Liver (tissue), 7 donors: ENCODE measurements at regions not wholly inside any gene's neighbourhood (a gene's known extent, or its start where the extent isn't known, plus 50 kb on each side); places are given as distances from the start of the nearest gene placed in this dataset.

Source experiments
- DNase-seq: peaks from one replicate; pipeline ENCODE4 v3.0.0-alpha.2; 2017; ENCODE audit warnings: low spot score
- H3K27ac ChIP-seq, 2 donors: one replicate each; pipeline ENCODE4 v1.7.0; 2013; ENCODE audit warnings: inconsistent platforms in 2 of 2, low read length in 2 of 2, control low read depth in 1 of 2, low read depth in 1 of 2, mild to moderate bottlenecking in 1 of 2
- H3K27me3 ChIP-seq, 4 donors: one replicate each; pipeline versions ENCODE4 v1.6.1 to v1.7.0; 2013; ENCODE audit warnings: low read length in 3 of 4, inconsistent platforms in 1 of 4, mild to moderate bottlenecking in 1 of 4, moderate library complexity in 1 of 4; ENCODE audit not compliant: control insufficient read depth in 4 of 4, insufficient read depth in 4 of 4
- H3K36me3 ChIP-seq, 4 donors: one replicate each; pipeline versions ENCODE4 v1.6.1 to v1.7.0; 2013; ENCODE audit warnings: low read length in 3 of 4, mild to moderate bottlenecking in 3 of 4, low read depth in 1 of 4, moderate library complexity in 1 of 4; ENCODE audit not compliant: control insufficient read depth in 4 of 4, insufficient read depth in 3 of 4
- H3K4me1 ChIP-seq, 4 donors: one replicate each; pipeline versions ENCODE4 v1.6.1 to v1.7.0; 2013; ENCODE audit warnings: low read length in 3 of 4, mild to moderate bottlenecking in 3 of 4, moderate library complexity in 1 of 4; ENCODE audit not compliant: control insufficient read depth in 4 of 4, insufficient read depth in 4 of 4
- H3K4me3 ChIP-seq, 3 donors: one replicate each; pipeline versions ENCODE4 v1.6.1 to v1.7.0; 2013; ENCODE audit warnings: low read length in 3 of 3, control low read depth in 1 of 3, low read depth in 1 of 3, mild to moderate bottlenecking in 1 of 3
- H3K9ac ChIP-seq, 2 donors: one replicate each; pipeline ENCODE4 v1.7.0; 2013; ENCODE audit warnings: low read length in 2 of 2, mild to moderate bottlenecking in 2 of 2, moderate library complexity in 2 of 2, control low read depth in 1 of 2, low read depth in 1 of 2
- H3K9me3 ChIP-seq, 4 donors: one replicate each; pipeline versions ENCODE4 v1.6.1 to v1.7.0; 2013; ENCODE audit warnings: low read length in 3 of 4; ENCODE audit not compliant: control insufficient read depth in 4 of 4
- FOXA1 ChIP-seq: IDR thresholded peaks from 2 replicates; pipeline ENCODE4 v1.6.1; 2016; ENCODE audit warnings: antibody characterized with exemption
- HNF4A ChIP-seq, 2 donors: conservative IDR thresholded peaks; 2 replicates each; pipeline ENCODE4 v1.6.1; 2016; ENCODE audit warnings: antibody characterized with exemption in 2 of 2, mild to moderate bottlenecking in 2 of 2
- HNF4G ChIP-seq: IDR thresholded peaks from 2 replicates; pipeline ENCODE4 v1.6.1; 2016; ENCODE audit warnings: antibody characterized with exemption
- JUND ChIP-seq, 2 donors: IDR thresholded peaks; 2 replicates each; pipeline ENCODE4 v1.6.1; 2016; ENCODE audit warnings: antibody characterized with exemption in 2 of 2
- NR2F2 ChIP-seq: IDR thresholded peaks from 2 replicates; pipeline ENCODE4 v1.6.1; 2016; ENCODE audit warnings: antibody characterized with exemption
- RXRA ChIP-seq, 2 donors: IDR thresholded peaks; 2 replicates each; pipeline ENCODE4 v1.6.1; 2017 to 2018; ENCODE audit warnings: antibody characterized with exemption in 2 of 2, mild to moderate bottlenecking in 1 of 2
- whole genome bisulfite sequencing: extraction: QIAGEN DNeasy Blood & Tissue Kit; methylation state at CpG from one replicate; pipeline ENCODE4 v1.1.7; 2013; 5-methylcytosine and 5-hydroxymethylcytosine counted together
- TF ChIP-seq, protein P1 (sequence below): IDR thresholded peaks from 2 replicates; pipeline ENCODE4 v1.6.1; 2016; ENCODE audit warnings: antibody characterized with exemption
- TF ChIP-seq, protein P2 (sequence below): IDR thresholded peaks from 2 replicates; pipeline ENCODE4 v1.6.1; 2016; ENCODE audit warnings: antibody characterized with exemption
- donor health status: healthy.
- donor health status: healthy.
- donor health status: healthy.
- donor health status: healthy.

DNA sequence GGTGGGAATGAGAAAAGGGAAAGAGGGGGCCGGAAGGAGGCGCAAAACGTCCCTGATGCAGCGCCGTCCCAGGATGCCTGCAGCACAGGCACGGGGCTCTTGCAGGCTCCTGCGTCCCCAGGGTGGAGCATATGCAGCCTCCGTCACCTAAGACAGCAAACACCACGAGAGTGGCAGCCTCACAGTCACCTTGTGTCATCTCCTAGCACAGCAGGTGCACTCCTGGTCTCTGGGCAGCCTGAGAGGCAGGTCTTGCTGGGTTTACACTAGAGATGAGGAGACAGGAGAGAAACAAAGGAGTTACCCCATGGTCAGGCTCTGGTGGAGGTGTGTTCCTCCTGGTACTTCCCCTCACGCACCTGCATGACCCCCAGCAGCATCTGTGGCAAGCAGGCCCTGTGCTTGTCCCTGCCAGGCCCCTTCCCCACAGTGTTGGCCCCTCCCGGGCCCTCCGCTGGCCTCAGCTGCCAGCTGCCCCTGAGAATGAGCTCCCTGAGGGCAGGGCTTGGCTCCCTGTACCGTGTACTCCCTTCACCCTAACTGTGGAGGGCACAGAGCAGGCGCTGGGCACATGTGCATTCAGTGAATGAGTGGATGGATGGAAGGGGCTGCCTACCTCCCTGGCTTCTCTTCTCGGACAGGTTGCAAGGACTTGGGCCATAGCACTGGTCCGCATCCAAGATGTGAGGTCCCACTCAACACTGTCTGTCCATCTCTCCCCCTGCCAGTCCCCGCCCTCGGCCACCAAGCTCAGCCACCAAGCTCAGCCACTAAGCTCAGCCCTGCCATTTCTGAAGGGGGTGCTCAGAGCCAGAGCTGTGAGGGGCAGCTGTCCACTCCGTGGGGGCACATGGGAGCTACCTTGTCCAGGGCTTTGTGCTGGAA, 988.6 kb downstream of the BRD1 start:
- no peak for DNase-seq
- H3K9ac ChIP-seq = no peak overlapping the region
- H3K4me3 ChIP-seq = no peak overlapping the region
- H3K27me3 ChIP-seq = no peaks in the 10 kb centered on the region
- H3K9me3 ChIP-seq = no peaks in the 10 kb centered on the region
- WGBS = 75% methylated on average over 19 of the region's 19 CpGs
- no peaks in the 10 kb centered on the region for H3K36me3 ChIP-seq
- TF ChIP-seq, protein P1, sequence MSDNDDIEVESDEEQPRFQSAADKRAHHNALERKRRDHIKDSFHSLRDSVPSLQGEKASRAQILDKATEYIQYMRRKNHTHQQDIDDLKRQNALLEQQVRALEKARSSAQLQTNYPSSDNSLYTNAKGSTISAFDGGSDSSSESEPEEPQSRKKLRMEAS = no peak
- no peak for TF ChIP-seq NR2F2
- no peaks in the 10 kb centered on the region for H3K4me1 ChIP-seq
- no peak overlapping the region for H3K27ac ChIP-seq

DNA sequence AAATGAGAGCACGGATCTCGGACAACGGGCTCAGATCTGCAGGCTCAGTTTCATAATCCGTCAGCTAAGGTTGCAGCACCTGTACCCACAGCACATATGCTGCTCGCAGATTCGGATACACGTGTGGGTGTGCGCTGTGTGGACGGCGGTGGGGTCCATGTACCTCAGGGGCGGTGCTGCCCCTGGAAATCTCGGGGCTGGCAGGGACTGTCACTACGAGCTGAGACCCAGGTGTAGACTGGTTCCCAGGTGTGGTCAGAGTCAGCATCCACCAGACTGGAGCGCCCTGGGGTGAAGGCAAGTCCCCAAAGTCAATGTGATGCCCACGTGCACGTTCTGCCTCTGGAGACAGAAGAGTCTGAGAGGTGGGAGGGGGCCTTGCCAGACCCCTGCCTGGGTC, 989.3 kb downstream of the BRD1 start:
- no peaks in the 10 kb centered on the region for H3K4me1 ChIP-seq
- no peak overlapping the region for H3K4me3 ChIP-seq
- no peaks in the 10 kb centered on the region for H3K36me3 ChIP-seq
- H3K9me3 ChIP-seq = no peaks in the 10 kb centered on the region
- H3K27ac ChIP-seq = no peak overlapping the region
- TF ChIP-seq FOXA1 = no peak
- TF ChIP-seq, protein P1 = no peak
- H3K9ac ChIP-seq = no peak overlapping the region
- H3K27me3 ChIP-seq = no peaks in the 10 kb centered on the region
- DNase-seq = no peak
- WGBS = 84% methylated on average over 16 of the region's 16 CpGs

DNA sequence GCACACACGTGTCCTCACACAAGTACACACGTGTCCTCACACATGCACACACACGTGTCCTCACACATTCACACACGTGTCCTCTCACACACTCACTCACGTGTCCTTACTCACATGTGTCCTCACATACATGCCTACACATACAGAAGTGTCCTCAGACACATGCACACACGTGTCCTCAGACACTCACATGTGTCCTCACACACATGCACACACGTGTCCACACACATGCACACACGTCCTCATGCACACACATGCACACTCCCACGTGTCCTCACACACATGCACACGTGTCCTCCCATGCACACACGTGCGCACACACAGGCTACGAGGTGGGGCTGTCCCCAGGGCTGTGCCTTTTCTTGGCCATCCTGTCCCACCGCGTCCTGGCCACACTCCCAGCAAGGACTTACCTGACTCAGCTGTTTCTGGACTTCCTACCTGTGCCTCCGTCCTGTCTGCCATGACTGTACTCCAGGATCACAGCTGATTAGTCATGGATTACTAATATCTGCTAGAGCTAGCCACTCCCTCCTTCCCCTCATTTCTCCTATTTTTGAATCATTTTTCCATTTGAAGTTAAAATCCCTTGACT, 990.2 kb downstream of the BRD1 start:
- Histone ChIP-seq H3K36me3 (no peaks in the 10 kb centered on the region), H3K27me3 (no peaks in the 10 kb centered on the region), H3K4me1 (no peaks in the 10 kb centered on the region), H3K9me3 (peaks cover 0 to 3% (median 0%) of the 10 kb centered on the region in 4 donors), H3K4me3 (no peak overlapping the region), H3K27ac (no peak overlapping the region), H3K9ac (no peak overlapping the region)
- TF ChIP-seq, protein P2, sequence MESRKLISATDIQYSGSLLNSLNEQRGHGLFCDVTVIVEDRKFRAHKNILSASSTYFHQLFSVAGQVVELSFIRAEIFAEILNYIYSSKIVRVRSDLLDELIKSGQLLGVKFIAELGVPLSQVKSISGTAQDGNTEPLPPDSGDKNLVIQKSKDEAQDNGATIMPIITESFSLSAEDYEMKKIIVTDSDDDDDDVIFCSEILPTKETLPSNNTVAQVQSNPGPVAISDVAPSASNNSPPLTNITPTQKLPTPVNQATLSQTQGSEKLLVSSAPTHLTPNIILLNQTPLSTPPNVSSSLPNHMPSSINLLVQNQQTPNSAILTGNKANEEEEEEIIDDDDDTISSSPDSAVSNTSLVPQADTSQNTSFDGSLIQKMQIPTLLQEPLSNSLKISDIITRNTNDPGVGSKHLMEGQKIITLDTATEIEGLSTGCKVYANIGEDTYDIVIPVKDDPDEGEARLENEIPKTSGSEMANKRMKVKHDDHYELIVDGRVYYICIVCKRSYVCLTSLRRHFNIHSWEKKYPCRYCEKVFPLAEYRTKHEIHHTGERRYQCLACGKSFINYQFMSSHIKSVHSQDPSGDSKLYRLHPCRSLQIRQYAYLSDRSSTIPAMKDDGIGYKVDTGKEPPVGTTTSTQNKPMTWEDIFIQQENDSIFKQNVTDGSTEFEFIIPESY = no peak
- TF ChIP-seq JUND (IDR thresholded peaks at IDR 0.05) = no peak
- 75% methylated on average over 16 of the region's 16 CpGs for WGBS
- no peak for DNase-seq

DNA sequence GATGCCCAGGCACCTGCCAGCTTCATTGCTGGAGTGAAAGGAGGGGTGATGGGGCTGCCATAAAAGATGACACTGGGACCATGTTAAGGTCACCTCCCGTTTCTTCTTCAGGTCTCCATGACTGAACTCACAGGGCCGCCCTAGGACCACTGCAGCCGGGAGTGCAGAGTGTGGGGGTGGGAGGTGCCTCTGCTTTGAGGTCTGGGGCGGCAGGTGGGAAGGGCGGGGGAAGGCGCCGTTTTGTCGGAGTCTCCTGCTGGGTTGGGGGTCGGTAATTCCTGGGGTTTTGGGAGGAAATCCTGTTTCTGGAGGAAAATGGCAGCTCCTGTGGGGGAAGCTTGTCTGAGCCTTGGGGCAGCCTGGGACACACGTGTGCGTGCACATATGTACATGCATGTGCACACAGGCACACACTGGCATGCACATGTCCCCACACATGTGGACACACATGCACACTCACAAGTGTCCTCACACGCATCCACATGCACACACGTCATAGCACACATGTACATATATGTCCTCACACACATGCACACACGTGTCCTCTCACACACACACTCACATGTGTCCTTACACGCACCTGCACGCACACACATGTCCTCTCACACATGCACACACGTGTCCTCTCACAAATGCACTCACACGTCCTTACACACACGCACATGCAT, 990.9 kb downstream of the BRD1 start:
- Histone ChIP-seq H3K36me3 (no peaks in the 10 kb centered on the region), H3K4me1 (no peaks in the 10 kb centered on the region), H3K9ac (no peak overlapping the region), H3K9me3 (peaks cover 0 to 3% (median 0%) of the 10 kb centered on the region in 4 donors), H3K27me3 (no peaks in the 10 kb centered on the region), H3K4me3 (no peak overlapping the region), H3K27ac (no peak overlapping the region)
- 85% methylated on average over 19 of the region's 19 CpGs for WGBS
- no peak for DNase-seq
- TF ChIP-seq HNF4A (conservative IDR thresholded peaks at IDR 0.05) = no peak
- TF ChIP-seq RXRA (IDR thresholded peaks at IDR 0.05) = no peak
- TF ChIP-seq HNF4G = no peak
- no peak for TF ChIP-seq NR2F2
